ENCODE measurements at regions not wholly inside any gene's neighbourhood (a gene's known extent, or its start where the extent isn't known, plus 50 kb on each side); places are given as distances from the start of the nearest gene placed in this dataset.

DNA sequence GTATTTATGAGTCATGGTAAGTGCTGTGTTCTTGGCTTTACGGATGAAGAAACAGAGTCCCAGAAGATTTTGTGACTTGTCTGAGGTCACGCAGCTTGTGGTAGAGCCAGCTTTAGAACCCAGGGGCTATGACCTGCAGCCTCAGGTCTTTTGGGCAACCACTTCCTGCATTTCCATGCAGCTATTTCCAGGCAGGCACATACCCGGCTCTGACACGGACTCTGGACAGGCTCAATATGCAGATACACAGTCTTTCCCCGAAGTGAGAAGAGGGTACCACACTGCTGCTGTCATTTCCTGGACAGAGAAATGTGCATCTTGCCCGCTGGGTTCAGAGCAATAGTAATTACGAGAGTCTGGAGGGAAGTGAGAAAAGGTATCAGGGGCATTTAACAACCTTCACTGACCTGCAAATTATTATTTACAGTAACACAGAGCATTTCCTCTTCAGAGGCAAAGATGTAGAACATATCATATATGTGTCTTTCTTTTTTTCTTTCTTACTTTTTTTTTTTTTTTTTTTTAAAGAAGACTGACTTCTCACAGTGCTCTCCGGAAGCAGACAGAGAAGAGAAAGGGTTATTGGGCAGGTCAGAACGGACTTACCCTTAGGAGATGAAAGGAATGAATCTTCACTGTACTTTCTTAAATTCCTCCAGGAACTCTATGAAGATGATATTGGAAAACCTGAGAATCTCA is 185.1 kb downstream of the CLIC5 start:
- Histone ChIP-seq H3K27me3 (ENCODE audit: low read depth, low read length) (no peaks in the 10 kb centered on the region), H3K9me3 (ENCODE audit: control insufficient read depth in 1 of 2, low read length in 2 of 2) (peaks cover 0 to 4% of the 10 kb centered on the region in 2 donors), H3K4me1 (ENCODE audit: control insufficient read depth in 1 of 2, insufficient read depth in 2 of 2, low read length in 2 of 2) (no peaks in the 10 kb centered on the region), H3K4me3 (ENCODE audit: low read depth in 1 of 2, low read length in 2 of 2) (no peak overlapping the region), H3K27ac (ENCODE audit: low read length) (no peak overlapping the region), H3K36me3 (ENCODE audit: control insufficient read depth in 1 of 2, insufficient read depth in 2 of 2, low read length in 2 of 2) (no peaks in the 10 kb centered on the region)

DNA sequence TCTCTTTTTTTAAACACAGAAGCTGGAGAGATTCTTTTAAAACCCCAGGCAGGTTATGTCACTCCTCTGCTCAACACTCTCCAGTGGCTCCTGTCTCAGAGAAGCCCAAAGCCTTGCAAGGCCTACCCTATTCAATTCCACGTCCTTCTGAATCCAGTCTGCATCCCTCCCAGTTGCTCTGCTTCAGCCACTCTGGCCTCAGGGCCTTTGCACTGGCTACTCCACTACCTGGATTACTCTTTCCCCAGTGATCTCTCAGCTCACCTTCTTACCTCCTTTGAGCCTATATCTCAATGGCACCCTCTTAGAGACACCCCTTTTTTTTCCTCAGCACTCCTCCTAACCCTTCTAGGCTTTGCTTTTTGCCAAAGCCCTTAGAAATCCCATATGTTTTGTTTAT is 185.8 kb downstream of the CLIC5 start:
- H3K36me3 ChIP-seq (ENCODE audit: control insufficient read depth in 1 of 2, insufficient read depth in 2 of 2, low read length in 2 of 2), result no peaks in the 10 kb centered on the region
- H3K27me3 ChIP-seq (ENCODE audit: low read depth, low read length), result no peaks in the 10 kb centered on the region
- H3K4me3 ChIP-seq (ENCODE audit: low read depth in 1 of 2, low read length in 2 of 2), result no peak overlapping the region
- peaks cover 0 to 4% of the 10 kb centered on the region in 2 donors for H3K9me3 ChIP-seq (ENCODE audit: control insufficient read depth in 1 of 2, low read length in 2 of 2)
- no peaks in the 10 kb centered on the region for H3K4me1 ChIP-seq (ENCODE audit: control insufficient read depth in 1 of 2, insufficient read depth in 2 of 2, low read length in 2 of 2)
- H3K27ac ChIP-seq (ENCODE audit: low read length), result no peak overlapping the region

DNA sequence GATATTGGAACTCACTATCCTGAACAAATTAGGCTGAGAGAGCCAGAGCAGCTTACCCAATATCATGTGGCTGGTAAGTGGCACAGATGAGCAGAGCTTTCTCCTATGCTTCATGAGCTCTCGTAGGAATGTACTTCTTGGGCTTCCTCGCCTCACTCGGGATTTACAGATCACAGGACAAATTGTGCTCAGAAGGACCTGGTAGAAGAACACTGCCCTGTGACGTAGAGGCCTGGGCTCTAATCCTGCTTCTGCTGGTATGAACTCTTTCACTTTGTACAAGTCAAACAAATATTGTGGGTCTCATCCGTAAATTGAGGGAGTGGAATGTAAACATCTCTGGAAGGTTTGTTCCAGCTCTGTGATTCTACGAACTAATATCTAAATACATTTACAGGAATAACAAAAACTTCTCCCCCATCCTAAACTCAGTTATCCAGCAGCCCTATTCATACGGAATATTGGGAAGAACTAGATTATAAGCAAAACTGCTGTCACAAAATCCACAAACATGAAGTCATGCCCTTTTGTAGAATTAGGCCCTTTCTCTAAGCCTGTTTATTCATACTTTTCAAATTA is 187.6 kb downstream of the CLIC5 start:
- peak overlapping the region; percentile 40 for H3K27ac ChIP-seq (ENCODE audit: low read length)
- H3K36me3 ChIP-seq (ENCODE audit: control insufficient read depth in 1 of 2, insufficient read depth in 2 of 2, low read length in 2 of 2), result no peaks in the 10 kb centered on the region
- H3K4me3 ChIP-seq (ENCODE audit: low read depth in 1 of 2, low read length in 2 of 2), result no peak overlapping the region
- no peaks in the 10 kb centered on the region for H3K4me1 ChIP-seq (ENCODE audit: control insufficient read depth in 1 of 2, insufficient read depth in 2 of 2, low read length in 2 of 2)
- H3K9me3 ChIP-seq (ENCODE audit: control insufficient read depth in 1 of 2, low read length in 2 of 2), result peaks cover 0 to 4% of the 10 kb centered on the region in 2 donors
- no peaks in the 10 kb centered on the region for H3K27me3 ChIP-seq (ENCODE audit: low read depth, low read length)

DNA sequence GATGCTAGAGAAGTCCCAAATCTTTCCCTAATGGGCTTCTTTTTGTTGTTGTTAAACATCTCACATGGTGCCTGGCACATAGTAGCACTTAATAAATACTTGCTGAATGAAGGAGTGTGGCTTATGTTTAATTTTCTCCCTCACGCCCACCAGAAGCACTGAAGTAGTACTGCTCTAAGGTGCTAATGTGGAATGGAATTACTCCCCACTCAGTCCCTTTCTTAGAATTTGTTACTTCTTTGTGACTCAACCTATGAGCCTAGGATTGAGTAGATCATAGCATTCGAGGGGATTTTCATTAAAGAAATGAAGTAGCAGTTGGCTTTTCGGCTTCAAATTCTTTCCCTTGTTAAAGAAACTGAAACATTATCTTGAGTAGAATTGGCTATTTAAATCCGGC is 192.8 kb downstream of the CLIC5 start:
- Histone ChIP-seq H3K36me3 (ENCODE audit: control insufficient read depth in 1 of 2, insufficient read depth in 2 of 2, low read length in 2 of 2) (no peaks in the 10 kb centered on the region), H3K27ac (ENCODE audit: low read length) (no peak overlapping the region), H3K4me1 (ENCODE audit: control insufficient read depth in 1 of 2, insufficient read depth in 2 of 2, low read length in 2 of 2) (no peaks in the 10 kb centered on the region), H3K27me3 (ENCODE audit: low read depth, low read length) (no peaks in the 10 kb centered on the region), H3K4me3 (ENCODE audit: low read depth in 1 of 2, low read length in 2 of 2) (no peak overlapping the region), H3K9me3 (ENCODE audit: control insufficient read depth in 1 of 2, low read length in 2 of 2) (no peaks in the 10 kb centered on the region)

DNA sequence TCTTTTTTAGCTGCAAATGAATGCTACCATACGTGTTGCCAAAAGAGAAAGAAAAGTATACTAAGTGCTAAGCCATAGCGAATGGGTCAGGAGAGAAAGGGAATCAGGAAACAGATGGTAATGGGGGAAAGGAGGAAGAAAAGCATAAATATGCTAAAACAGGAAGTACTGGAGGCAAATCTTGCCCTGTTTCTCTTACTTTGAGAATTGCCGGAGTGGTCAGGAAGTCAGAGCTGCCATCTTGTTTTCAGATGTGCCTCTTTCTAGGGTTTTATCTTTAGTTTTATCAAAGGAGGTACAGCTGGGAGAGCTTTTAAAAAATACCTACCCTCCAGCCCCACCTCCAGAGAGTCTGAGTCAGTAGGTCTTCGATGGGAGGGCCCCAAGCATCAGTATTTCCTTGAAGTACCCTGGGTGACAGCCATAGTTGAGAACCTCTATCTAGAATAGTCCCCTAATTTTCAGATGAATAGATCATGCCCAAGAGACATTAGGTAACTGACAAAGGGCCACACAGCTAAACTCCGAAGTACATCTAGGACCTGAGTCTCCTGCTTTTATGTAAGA is 193.3 kb downstream of the CLIC5 start:
- Histone ChIP-seq H3K27ac (ENCODE audit: low read length) (no peak overlapping the region), H3K36me3 (ENCODE audit: control insufficient read depth in 1 of 2, insufficient read depth in 2 of 2, low read length in 2 of 2) (no peaks in the 10 kb centered on the region), H3K9me3 (ENCODE audit: control insufficient read depth in 1 of 2, low read length in 2 of 2) (no peaks in the 10 kb centered on the region), H3K27me3 (ENCODE audit: low read depth, low read length) (no peaks in the 10 kb centered on the region), H3K4me1 (ENCODE audit: control insufficient read depth in 1 of 2, insufficient read depth in 2 of 2, low read length in 2 of 2) (no peaks in the 10 kb centered on the region), H3K4me3 (ENCODE audit: low read depth in 1 of 2, low read length in 2 of 2) (no peak overlapping the region)

DNA sequence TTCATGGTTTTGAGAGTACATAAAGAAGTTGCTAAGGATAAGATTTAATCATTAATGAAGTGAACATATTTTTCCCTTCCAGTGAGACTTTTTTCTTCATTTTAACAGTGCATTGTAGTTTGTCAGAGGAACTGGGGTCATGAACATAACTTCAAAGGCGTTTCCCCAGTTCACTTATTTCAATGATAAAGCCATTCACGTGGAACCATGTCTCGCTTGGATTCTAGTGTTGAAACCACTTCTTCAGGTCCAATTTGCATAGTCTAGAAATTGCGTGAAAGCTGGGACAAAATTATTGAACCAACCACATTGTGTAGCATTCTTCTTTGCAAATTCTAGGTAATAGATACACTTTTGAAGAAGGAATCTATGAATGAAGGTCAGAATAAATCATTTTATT is 197.0 kb downstream of the CLIC5 start:
- Histone ChIP-seq H3K36me3 (ENCODE audit: control insufficient read depth in 1 of 2, insufficient read depth in 2 of 2, low read length in 2 of 2) (no peaks in the 10 kb centered on the region), H3K27ac (ENCODE audit: low read length) (no peak overlapping the region), H3K27me3 (ENCODE audit: low read depth, low read length) (no peaks in the 10 kb centered on the region), H3K4me1 (ENCODE audit: control insufficient read depth in 1 of 2, insufficient read depth in 2 of 2, low read length in 2 of 2) (no peaks in the 10 kb centered on the region), H3K4me3 (ENCODE audit: low read depth in 1 of 2, low read length in 2 of 2) (no peak overlapping the region), H3K9me3 (ENCODE audit: control insufficient read depth in 1 of 2, low read length in 2 of 2) (no peaks in the 10 kb centered on the region)

DNA sequence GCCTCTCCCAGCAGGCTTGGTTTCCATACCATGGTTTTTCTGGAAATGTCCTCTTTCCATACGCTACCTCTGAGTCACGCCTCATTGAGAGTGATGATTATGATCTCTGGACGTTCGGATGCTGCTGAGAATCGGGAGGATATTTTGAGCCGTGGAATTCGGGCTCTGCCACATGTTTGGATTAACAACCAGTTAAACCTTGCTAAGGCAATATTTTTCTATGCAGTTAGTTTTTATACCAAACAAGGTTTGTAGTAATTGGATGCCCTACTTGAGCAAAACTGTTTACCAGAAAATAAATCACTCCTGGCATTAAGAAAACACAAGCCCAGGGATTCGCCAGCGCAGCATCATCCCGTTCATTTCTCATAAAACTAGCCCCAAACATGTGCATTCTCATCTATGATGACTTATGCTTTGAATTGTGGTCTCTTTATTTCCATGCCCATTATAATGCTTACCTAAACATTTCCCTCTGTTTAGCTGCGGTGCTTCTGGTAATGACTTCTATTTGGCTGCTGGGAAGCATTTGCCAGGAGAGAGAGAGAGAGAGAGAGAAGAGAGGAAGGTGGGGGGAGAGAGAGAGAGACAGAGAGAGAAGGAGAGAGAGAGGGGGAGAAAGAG is 198.9 kb downstream of the CLIC5 start:
- no peaks in the 10 kb centered on the region for H3K4me1 ChIP-seq (ENCODE audit: control insufficient read depth in 1 of 2, insufficient read depth in 2 of 2, low read length in 2 of 2)
- no peaks in the 10 kb centered on the region for H3K9me3 ChIP-seq (ENCODE audit: control insufficient read depth in 1 of 2, low read length in 2 of 2)
- H3K36me3 ChIP-seq (ENCODE audit: control insufficient read depth in 1 of 2, insufficient read depth in 2 of 2, low read length in 2 of 2), result no peaks in the 10 kb centered on the region
- H3K27ac ChIP-seq (ENCODE audit: low read length), result no peak overlapping the region
- H3K4me3 ChIP-seq (ENCODE audit: low read depth in 1 of 2, low read length in 2 of 2), result no peak overlapping the region
- no peaks in the 10 kb centered on the region for H3K27me3 ChIP-seq (ENCODE audit: low read depth, low read length)

DNA sequence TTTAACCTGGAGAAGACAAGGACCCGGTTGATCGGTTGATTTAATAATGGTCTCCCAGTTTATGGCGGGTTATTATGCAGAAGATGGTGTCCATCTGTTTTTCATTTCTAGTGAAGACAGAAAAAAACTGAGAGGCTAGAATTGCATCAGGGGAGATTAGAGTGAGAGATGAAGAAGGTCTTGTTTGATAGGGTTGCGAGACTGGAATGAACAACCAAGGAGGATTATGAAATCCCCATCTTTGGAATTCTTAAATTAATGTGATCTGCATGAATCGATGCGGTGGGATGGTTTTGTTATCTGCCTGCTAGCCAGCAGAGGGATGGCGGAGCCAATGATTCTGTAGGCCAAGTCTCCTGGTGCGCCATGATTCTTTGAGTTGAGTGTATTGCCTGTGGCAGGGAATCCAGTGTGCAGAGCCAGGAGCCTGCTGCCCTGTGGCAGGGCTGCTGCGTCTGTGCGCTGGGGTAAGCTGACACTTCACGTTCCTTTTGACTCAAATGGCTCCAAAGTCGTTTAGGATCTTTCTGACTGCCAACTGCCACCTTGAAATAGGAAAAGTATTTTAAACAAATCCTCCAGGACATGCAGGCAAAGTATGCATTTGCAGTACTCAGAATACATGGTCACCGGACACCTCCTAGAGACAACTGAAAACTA is 200.1 kb downstream of the CLIC5 start:
- H3K9me3 ChIP-seq (ENCODE audit: control insufficient read depth in 1 of 2, low read length in 2 of 2), result no peaks in the 10 kb centered on the region
- H3K4me1 ChIP-seq (ENCODE audit: control insufficient read depth in 1 of 2, insufficient read depth in 2 of 2, low read length in 2 of 2), result no peaks in the 10 kb centered on the region
- no peak overlapping the region for H3K4me3 ChIP-seq (ENCODE audit: low read depth in 1 of 2, low read length in 2 of 2)
- no peaks in the 10 kb centered on the region for H3K36me3 ChIP-seq (ENCODE audit: control insufficient read depth in 1 of 2, insufficient read depth in 2 of 2, low read length in 2 of 2)
- no peaks in the 10 kb centered on the region for H3K27me3 ChIP-seq (ENCODE audit: low read depth, low read length)
- no peak overlapping the region for H3K27ac ChIP-seq (ENCODE audit: low read length)

DNA sequence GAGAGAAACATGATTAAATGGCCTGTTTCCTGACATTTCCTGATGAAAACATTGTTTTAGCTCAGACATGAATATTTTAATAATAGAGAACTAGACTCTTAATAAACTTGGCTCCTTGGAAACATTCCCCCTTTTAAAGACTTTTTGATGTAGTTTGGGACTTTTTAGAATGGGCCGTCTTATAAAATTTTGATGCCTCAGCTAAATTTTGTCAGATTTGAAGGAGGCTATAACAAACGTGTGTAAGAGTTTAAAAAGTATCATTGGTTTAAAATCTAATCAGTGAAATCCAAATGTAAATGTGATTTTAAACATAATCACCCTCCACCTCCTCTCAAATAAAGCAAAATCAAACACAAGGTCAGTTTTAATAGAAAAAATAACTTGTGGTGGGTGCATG is 200.9 kb downstream of the CLIC5 start:
- H3K4me1 ChIP-seq (ENCODE audit: control insufficient read depth in 1 of 2, insufficient read depth in 2 of 2, low read length in 2 of 2), result no peaks in the 10 kb centered on the region
- no peaks in the 10 kb centered on the region for H3K27me3 ChIP-seq (ENCODE audit: low read depth, low read length)
- H3K9me3 ChIP-seq (ENCODE audit: control insufficient read depth in 1 of 2, low read length in 2 of 2), result no peaks in the 10 kb centered on the region
- H3K36me3 ChIP-seq (ENCODE audit: control insufficient read depth in 1 of 2, insufficient read depth in 2 of 2, low read length in 2 of 2), result no peaks in the 10 kb centered on the region
- H3K27ac ChIP-seq (ENCODE audit: low read length), result no peak overlapping the region
- H3K4me3 ChIP-seq (ENCODE audit: low read depth in 1 of 2, low read length in 2 of 2), result no peak overlapping the region

DNA sequence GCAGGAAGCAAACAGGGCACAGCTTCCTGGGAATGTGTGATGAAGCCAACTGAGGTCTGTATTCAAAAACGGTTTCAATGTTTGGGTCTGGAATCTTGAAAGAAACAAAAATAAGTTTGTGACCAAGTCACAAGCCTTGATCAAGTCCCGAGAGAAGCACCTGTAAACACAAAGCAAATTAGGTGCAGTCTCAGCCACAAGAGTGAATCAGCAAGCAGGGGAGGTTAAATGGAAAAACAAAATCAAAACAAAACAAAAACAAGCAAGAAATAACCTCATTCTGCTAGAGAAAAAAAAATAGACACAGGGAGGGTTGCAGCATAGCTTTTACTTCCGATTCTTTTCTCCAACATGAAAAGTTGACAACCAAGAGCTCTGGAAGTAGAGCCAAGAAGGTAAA is 201.7 kb downstream of the CLIC5 start:
- H3K4me1 ChIP-seq (ENCODE audit: control insufficient read depth in 1 of 2, insufficient read depth in 2 of 2, low read length in 2 of 2), result no peaks in the 10 kb centered on the region
- no peaks in the 10 kb centered on the region for H3K27me3 ChIP-seq (ENCODE audit: low read depth, low read length)
- H3K4me3 ChIP-seq (ENCODE audit: low read depth in 1 of 2, low read length in 2 of 2), result no peak overlapping the region
- H3K9me3 ChIP-seq (ENCODE audit: control insufficient read depth in 1 of 2, low read length in 2 of 2), result no peaks in the 10 kb centered on the region
- H3K27ac ChIP-seq (ENCODE audit: low read length), result no peak overlapping the region
- H3K36me3 ChIP-seq (ENCODE audit: control insufficient read depth in 1 of 2, insufficient read depth in 2 of 2, low read length in 2 of 2), result no peaks in the 10 kb centered on the region

DNA sequence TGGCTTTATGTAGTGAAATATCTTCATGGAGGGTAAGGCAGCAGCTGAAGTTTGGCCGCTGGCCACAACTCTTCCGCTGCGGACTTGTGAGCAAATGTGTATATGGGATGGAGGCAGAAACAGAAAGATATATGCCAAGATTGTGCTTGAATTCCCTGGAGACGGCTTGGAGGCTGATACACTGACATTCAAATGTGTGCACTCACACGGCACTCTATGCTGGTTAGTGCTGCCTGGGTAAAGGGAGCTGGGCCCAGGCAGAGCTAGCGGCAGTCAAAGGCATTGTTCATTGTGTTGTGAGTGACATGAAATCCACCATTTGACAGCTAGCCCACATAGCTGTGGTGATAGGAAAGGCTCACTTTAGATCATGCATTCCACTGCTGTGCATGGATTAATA is 202.7 kb downstream of the CLIC5 start:
- H3K9me3 ChIP-seq (ENCODE audit: control insufficient read depth in 1 of 2, low read length in 2 of 2), result no peaks in the 10 kb centered on the region
- H3K4me1 ChIP-seq (ENCODE audit: control insufficient read depth in 1 of 2, insufficient read depth in 2 of 2, low read length in 2 of 2), result no peaks in the 10 kb centered on the region
- H3K27me3 ChIP-seq (ENCODE audit: low read depth, low read length), result no peaks in the 10 kb centered on the region
- H3K4me3 ChIP-seq (ENCODE audit: low read depth in 1 of 2, low read length in 2 of 2), result no peak overlapping the region
- H3K36me3 ChIP-seq (ENCODE audit: control insufficient read depth in 1 of 2, insufficient read depth in 2 of 2, low read length in 2 of 2), result no peaks in the 10 kb centered on the region
- H3K27ac ChIP-seq (ENCODE audit: low read length), result no peak overlapping the region

Data from muscle layer of duodenum (tissue), 2 donors.